ENCODE measurements at regions not wholly inside any gene's neighbourhood (a gene's known extent, or its start where the extent isn't known, plus 50 kb on each side); places are given as distances from the start of the nearest gene placed in this dataset.

GRCh38 chr10:14384116-14384730 is 53.5 kb upstream of the FRMD4A start:
- no peak overlapping the region for H2AK9ac ChIP-seq (replicated peaks; ENCODE audit: low read depth, low read length, poor library complexity)
- H3K36me3 ChIP-seq (ENCODE audit: control insufficient read depth, insufficient read depth, low read length), result no peaks in the 10 kb centered on the region
- peak overlapping the region; percentile 73; the same call in 1 of the 2 replicates for H3K18ac ChIP-seq (ENCODE audit: low read depth, low read length)
- H3K4me3 ChIP-seq (ENCODE audit: insufficient read depth, low read depth, low read length), result no peak overlapping the region
- peak overlapping the region; percentile 66; the same call in 1 of the 2 replicates for H4K5ac ChIP-seq (ENCODE audit: low read depth, low read length)
- no peak overlapping the region for H3K23ac ChIP-seq (ENCODE audit: low read depth, low read length)
- H2BK20ac ChIP-seq (ENCODE audit: low read depth, low read length), result peak overlapping the region; percentile 32; the same call in 1 of the 2 replicates
- H3K14ac ChIP-seq (replicated peaks; ENCODE audit: low read depth, low read length), result peak overlapping the region; percentile 44; the same call in 1 of the 2 replicates
- in situ Hi-C loops (cut with MboI; ENCODE audit: low sequenced_read_pairs), result no loop called here
- no peak overlapping the region for H2AK5ac ChIP-seq (ENCODE audit: low read depth, low read length)
- H4K20me1 ChIP-seq (ENCODE audit: insufficient read depth, low read length), result no peaks in the 10 kb centered on the region
- dilution Hi-C loops (cut with HindIII; ENCODE audit: low sequenced_read_pairs, unreplicated experiment), result no loop called here
- no peak overlapping the region for H3K56ac ChIP-seq (ENCODE audit: extremely low read depth, insufficient read depth, low read length)
- H2BK15ac ChIP-seq (ENCODE audit: low read depth, low read length), result no peak overlapping the region; the same call in 2 of the 3 replicates
- no TSS peak for BruUV-seq (replicated peaks)
- no peak overlapping the region; the same call in 1 of the 2 replicates for H4K91ac ChIP-seq (ENCODE audit: insufficient read depth, low read depth, low read length)
- WGBS, 2 experiments (ENCODE audit: extremely low coverage in 2 of 2, insufficient read length in 1 of 2), result 100% methylated on average over 1 of the region's 3 CpGs; no CpG with 5 or more reads in 1 of the 2 experiments
- DNase-seq (peak; percentile 20), ATAC-seq (ENCODE audit: low read depth) (no peak)
- H2AFZ ChIP-seq (replicated peaks; ENCODE audit: low read length, poor library complexity), result no peak overlapping the region
- peak overlapping the region; percentile 62; the same call in 1 of the 2 replicates for H2BK120ac ChIP-seq (ENCODE audit: low read depth, low read length)
- H3K4ac ChIP-seq (ENCODE audit: low read depth, low read length), result peak overlapping the region; percentile 7; the same call in 1 of the 2 replicates
- H3K9me1 ChIP-seq (ENCODE audit: insufficient read depth, low read length), result peaks cover 11% of the 10 kb centered on the region; the same call in 1 of the 2 replicates
- CTCF ChIA-PET, result interaction anchor here (0.6 to 1.6 kb wide), 3 partner anchors 25 to 496 kb away, joined by 3 to 5 read pairs (median 4); no protein-coding TSS in a partner anchor
- POLR2A ChIA-PET (ENCODE audit: unreplicated experiment), result no interaction called here
- no peak overlapping the region for H3K4me2 ChIP-seq (ENCODE audit: low read depth, low read length)
- H3K27me3 ChIP-seq (ENCODE audit: control insufficient read depth, insufficient read depth, low read length), result peaks cover 1% of the 10 kb centered on the region; the same call in 1 of the 2 replicates
- H4K8ac ChIP-seq (ENCODE audit: low read depth in 2 of 2, low read length in 2 of 2), result no peak overlapping the region; a peak in 2 of 4 replicates
- intact Hi-C loops (cut with micrococcal nuclease), result no loop called here
- H3K9me3 ChIP-seq (ENCODE audit: control insufficient read depth, insufficient read depth, low read length), result no peaks in the 10 kb centered on the region
- no peaks in the 10 kb centered on the region for H3K79me1 ChIP-seq (ENCODE audit: low read depth in 1 of 2, low read length in 2 of 2)
- H3K4me1 ChIP-seq (ENCODE audit: control insufficient read depth, insufficient read depth, low read length), result peaks cover 14% of the 10 kb centered on the region; the same call in 1 of the 2 replicates
- TF ChIP-seq RFX5 (IDR thresholded peaks at IDR 0.05; ENCODE audit: low read depth, low read length) (no peak), MAFK (IDR thresholded peaks at IDR 0.05; ENCODE audit: low read depth, low read length) (no peak), CEBPB (IDR thresholded peaks at IDR 0.05; ENCODE audit: low read depth, low read length) (peak; percentile 22; the same call in 1 of the 2 replicates)
- no peak overlapping the region for H3K9ac ChIP-seq (ENCODE audit: low read depth, low read length)
- peak overlapping the region; percentile 39 for H2BK5ac ChIP-seq (ENCODE audit: low read depth, low read length, poor library complexity, severe bottlenecking)
- H3K27ac ChIP-seq (ENCODE audit: insufficient read depth, low read length), result no peak overlapping the region

All from IMR-90 (cell line).